Choroid plexus epithelial cell (primary cell): ENCODE measurements at regions not wholly inside any gene's neighbourhood (a gene's known extent, or its start where the extent isn't known, plus 50 kb on each side); places are given as distances from the start of the nearest gene placed in this dataset.
A peak's percentile ranks its signal among the peaks of the same experiment; 100 is the strongest.

Experiments
- DNase-seq: peaks from one replicate; pipeline ENCODE4 v3.0.0-alpha.2; 2010; ENCODE audit warnings: low read depth
- H3K4me3 ChIP-seq: 2 replicates; pipeline ENCODE4 v1.5.1; 2011; ENCODE audit warnings: low read depth, mild to moderate bottlenecking, control low read depth, low read length, moderate library complexity
- TF ChIP-seq, protein P1 (sequence below): conservative IDR thresholded peaks from 2 replicates; pipeline ENCODE4 v1.5.1; 2011; ENCODE audit warnings: low read depth, mild to moderate bottlenecking, control low read depth, inconsistent platforms, low read length, moderate library complexity

DNA sequence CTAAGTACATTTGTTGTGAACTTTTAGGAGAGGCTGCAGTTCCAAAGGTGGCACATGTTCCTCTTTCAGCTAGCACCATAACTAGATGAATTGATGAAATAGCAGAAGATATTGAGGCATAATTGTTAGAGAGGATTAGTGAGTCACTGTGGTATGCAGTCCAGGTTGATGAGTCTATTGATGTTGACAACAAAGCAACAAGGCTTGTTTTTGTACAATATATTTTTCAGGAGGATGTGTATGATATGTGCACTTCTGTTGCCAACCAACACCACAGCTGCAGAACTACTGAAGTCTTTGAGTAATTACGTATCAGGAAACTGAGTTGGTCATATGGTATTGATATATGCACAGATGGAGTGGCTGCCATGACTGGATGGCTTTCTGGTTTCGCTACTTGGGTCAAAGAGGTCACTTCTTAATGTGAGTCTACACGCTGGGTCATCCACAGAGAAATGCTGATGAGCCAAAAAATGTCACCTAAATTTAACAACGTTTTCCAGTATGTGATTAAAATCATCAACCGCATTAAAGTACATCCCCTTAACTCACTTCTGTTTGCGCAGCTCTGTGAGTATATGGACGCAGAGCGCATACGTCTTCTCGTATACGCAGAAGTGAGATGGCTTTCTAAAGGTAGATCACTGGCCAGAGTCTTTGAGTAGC, 261.3 kb upstream of the ANO5 start:
- DNase-seq, result no peak
- no peak overlapping the region for H3K4me3 ChIP-seq
- TF ChIP-seq, protein P1, sequence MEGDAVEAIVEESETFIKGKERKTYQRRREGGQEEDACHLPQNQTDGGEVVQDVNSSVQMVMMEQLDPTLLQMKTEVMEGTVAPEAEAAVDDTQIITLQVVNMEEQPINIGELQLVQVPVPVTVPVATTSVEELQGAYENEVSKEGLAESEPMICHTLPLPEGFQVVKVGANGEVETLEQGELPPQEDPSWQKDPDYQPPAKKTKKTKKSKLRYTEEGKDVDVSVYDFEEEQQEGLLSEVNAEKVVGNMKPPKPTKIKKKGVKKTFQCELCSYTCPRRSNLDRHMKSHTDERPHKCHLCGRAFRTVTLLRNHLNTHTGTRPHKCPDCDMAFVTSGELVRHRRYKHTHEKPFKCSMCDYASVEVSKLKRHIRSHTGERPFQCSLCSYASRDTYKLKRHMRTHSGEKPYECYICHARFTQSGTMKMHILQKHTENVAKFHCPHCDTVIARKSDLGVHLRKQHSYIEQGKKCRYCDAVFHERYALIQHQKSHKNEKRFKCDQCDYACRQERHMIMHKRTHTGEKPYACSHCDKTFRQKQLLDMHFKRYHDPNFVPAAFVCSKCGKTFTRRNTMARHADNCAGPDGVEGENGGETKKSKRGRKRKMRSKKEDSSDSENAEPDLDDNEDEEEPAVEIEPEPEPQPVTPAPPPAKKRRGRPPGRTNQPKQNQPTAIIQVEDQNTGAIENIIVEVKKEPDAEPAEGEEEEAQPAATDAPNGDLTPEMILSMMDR, result no peak

DNA sequence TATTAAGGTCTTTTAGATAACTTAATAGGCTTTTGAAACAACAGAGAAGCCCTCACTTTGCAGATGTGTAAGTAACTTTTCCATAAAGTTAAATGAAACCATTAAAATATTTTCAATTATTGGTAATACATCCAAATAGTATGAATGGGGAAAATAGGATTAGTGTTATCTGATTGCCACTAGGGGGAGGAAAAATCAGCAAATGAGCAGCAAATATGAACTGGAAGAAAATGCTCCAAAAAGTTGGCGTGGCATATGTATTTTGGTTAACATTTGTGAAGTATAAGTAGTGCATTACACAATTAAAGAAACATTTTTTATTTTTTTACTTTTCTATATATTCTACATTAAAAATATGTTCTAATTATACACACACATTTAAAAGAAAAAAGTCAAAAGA, 259.8 kb upstream of the ANO5 start:
- H3K4me3 ChIP-seq, result no peak overlapping the region
- DNase-seq, result peak; percentile 2
- TF ChIP-seq, protein P1, result peak; percentile 44

DNA sequence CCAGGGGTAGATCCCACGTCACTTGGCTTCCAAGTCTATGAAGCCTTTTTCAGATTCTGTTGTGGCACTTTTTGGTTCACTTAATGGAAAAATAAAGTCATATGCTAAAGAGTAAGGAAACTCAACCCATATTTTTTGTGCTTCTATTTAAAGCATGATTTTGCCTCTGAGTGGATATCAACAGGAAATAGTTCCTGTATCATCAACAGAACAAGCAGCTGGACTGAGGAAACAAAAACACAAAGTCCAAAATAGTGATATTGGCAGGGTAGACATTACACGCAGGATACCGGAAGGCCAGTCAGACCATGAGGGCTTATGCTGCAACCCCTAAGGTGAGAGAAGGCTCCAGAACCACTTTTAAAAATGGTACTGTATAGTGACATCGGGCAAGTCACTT, 248.3 kb upstream of the ANO5 start:
- no peak overlapping the region for H3K4me3 ChIP-seq
- no peak for DNase-seq
- TF ChIP-seq, protein P1, result no peak

DNA sequence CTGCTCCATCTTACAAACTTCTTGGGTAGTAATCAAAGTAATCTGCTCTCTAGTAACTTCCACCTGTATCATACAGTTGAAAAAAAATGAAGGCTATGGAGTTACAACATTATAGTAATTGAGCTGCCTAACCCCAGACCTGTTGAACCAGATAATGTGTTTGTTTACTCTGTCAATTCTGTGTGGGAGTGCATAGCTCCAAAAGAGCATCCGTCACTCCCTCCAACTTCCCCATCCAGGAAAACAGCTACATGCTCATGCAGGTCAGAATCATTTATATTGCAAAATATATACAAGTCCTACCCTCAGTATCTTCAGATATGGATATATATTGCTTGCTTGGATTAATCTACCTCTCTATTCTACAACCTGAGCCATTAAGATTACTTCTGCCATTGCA, 244.0 kb upstream of the ANO5 start:
- no peak for DNase-seq
- TF ChIP-seq, protein P1, result no peak
- H3K4me3 ChIP-seq, result no peak overlapping the region

DNA sequence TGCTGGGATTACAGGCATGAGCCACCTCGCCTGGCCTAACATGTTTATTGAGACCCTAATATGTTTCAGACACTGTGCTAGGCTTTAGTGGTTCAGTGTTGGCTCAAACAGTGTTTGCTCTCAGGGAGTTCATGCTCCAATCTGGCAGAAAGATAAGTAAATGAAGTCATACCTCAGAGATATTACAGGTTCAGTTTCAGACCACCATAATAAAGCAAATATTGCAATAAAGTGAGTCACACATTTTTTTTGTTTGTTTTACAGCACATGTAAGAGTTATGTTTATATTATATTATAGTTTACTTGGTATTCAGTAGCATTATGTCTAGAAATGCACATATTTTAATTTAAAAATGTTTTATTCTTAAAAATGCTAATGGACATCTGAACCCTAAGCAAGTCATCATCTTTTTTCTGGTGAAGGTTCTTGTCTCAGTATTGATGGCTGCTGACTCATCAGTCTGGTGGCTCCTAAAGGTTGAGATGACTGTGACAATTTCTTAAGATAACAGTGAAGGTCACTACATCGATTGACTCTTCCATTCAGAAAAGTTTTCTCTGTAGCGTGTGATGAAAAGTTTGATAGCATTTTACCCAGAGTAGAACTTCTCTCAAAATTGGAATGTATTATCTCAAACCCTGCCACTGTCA, 243.0 kb upstream of the ANO5 start:
- TF ChIP-seq, protein P1, result no peak
- H3K4me3 ChIP-seq, result no peak overlapping the region
- no peak for DNase-seq

DNA sequence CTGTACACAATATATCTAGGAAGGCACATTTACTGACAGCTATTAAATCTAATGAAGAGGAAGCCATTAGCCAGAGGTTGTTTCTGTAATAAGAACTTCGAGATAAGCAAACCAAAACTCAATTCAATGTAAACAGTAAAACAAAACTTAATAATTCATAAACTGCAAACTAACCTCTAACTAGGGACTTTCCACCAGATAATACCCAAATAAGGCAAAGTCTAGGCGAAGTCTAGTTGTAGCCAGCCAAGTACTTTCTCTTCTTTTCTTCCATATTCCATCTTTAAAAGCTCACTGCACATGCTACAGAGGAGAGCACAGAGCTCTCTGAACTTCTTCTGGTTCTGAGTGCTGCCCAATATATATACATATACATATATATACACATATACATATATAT, 229.9 kb upstream of the ANO5 start:
- no peak for DNase-seq
- no peak overlapping the region for H3K4me3 ChIP-seq
- TF ChIP-seq, protein P1, result no peak

DNA sequence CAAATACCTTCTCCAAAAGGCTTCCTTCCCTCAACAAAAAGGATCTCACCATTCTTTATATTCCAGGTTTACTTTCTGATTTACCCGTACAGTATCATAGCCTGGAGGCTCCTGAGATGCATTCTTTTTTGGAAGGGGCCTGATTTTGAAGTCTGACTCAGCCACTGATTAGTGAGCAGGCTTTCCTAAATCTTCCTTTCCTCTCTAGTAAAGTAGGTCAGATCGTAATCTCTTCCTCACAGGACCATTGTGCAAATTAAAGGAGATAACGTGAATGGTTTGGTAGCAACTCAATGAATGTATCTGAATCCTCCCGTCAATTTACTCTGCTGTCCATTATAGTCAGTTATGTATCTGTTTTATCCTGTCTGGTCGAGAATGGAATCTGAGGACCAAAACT, 227.7 kb upstream of the ANO5 start:
- TF ChIP-seq, protein P1, result no peak
- DNase-seq, result no peak
- H3K4me3 ChIP-seq, result no peak overlapping the region
